Liver (tissue), 8 donors: ENCODE measurements at regions not wholly inside any gene's neighbourhood (a gene's known extent, or its start where the extent isn't known, plus 50 kb on each side); places are given as distances from the start of the nearest gene placed in this dataset.

Experiments
- DNase-seq: peaks from one replicate; pipeline ENCODE4 v3.0.0-alpha.2; 2017; ENCODE audit warnings: low spot score
- H3K27ac ChIP-seq, 2 donors: one replicate each; pipeline ENCODE4 v1.7.0; 2013; ENCODE audit warnings: inconsistent platforms in 2 of 2, low read length in 2 of 2, control low read depth in 1 of 2, low read depth in 1 of 2, mild to moderate bottlenecking in 1 of 2
- H3K27me3 ChIP-seq, 4 donors: one replicate each; pipeline versions ENCODE4 v1.6.1 to v1.7.0; 2013; ENCODE audit warnings: low read length in 3 of 4, inconsistent platforms in 1 of 4, mild to moderate bottlenecking in 1 of 4, moderate library complexity in 1 of 4; ENCODE audit not compliant: control insufficient read depth in 4 of 4, insufficient read depth in 4 of 4
- H3K36me3 ChIP-seq, 4 donors: one replicate each; pipeline versions ENCODE4 v1.6.1 to v1.7.0; 2013; ENCODE audit warnings: low read length in 3 of 4, mild to moderate bottlenecking in 3 of 4, low read depth in 1 of 4, moderate library complexity in 1 of 4; ENCODE audit not compliant: control insufficient read depth in 4 of 4, insufficient read depth in 3 of 4
- H3K4me1 ChIP-seq, 4 donors: one replicate each; pipeline versions ENCODE4 v1.6.1 to v1.7.0; 2013; ENCODE audit warnings: low read length in 3 of 4, mild to moderate bottlenecking in 3 of 4, moderate library complexity in 1 of 4; ENCODE audit not compliant: control insufficient read depth in 4 of 4, insufficient read depth in 4 of 4
- H3K4me3 ChIP-seq, 3 donors: one replicate each; pipeline versions ENCODE4 v1.6.1 to v1.7.0; 2013; ENCODE audit warnings: low read length in 3 of 3, control low read depth in 1 of 3, low read depth in 1 of 3, mild to moderate bottlenecking in 1 of 3
- H3K9ac ChIP-seq, 2 donors: one replicate each; pipeline ENCODE4 v1.7.0; 2013; ENCODE audit warnings: low read length in 2 of 2, mild to moderate bottlenecking in 2 of 2, moderate library complexity in 2 of 2, control low read depth in 1 of 2, low read depth in 1 of 2
- H3K9me3 ChIP-seq, 4 donors: one replicate each; pipeline versions ENCODE4 v1.6.1 to v1.7.0; 2013; ENCODE audit warnings: low read length in 3 of 4; ENCODE audit not compliant: control insufficient read depth in 4 of 4
- ATF3 ChIP-seq: IDR thresholded peaks from 2 replicates; pipeline ENCODE4 v1.6.1; 2016; ENCODE audit warnings: antibody characterized with exemption
- FOXA1 ChIP-seq: IDR thresholded peaks from 2 replicates; pipeline ENCODE4 v1.6.1; 2016; ENCODE audit warnings: antibody characterized with exemption
- FOXA2 ChIP-seq: IDR thresholded peaks from 2 replicates; pipeline ENCODE4 v1.6.1; 2016; ENCODE audit warnings: antibody characterized with exemption
- GABPA ChIP-seq, 2 donors: IDR thresholded peaks in 1 of 2; conservative IDR thresholded peaks in 1 of 2; 2 replicates each; pipeline ENCODE4 v1.6.1; 2016; ENCODE audit warnings: antibody characterized with exemption in 2 of 2, mild to moderate bottlenecking in 1 of 2, moderate library complexity in 1 of 2
- HNF4G ChIP-seq: IDR thresholded peaks from 2 replicates; pipeline ENCODE4 v1.6.1; 2016; ENCODE audit warnings: antibody characterized with exemption
- JUND ChIP-seq, 2 donors: IDR thresholded peaks; 2 replicates each; pipeline ENCODE4 v1.6.1; 2016; ENCODE audit warnings: antibody characterized with exemption in 2 of 2
- NR2F2 ChIP-seq: IDR thresholded peaks from 2 replicates; pipeline ENCODE4 v1.6.1; 2016; ENCODE audit warnings: antibody characterized with exemption
- RAD21 ChIP-seq, 2 donors: IDR thresholded peaks; 2 replicates each; pipeline ENCODE4 v1.6.1; 2016; ENCODE audit warnings: antibody characterized with exemption in 2 of 2, mild to moderate bottlenecking in 2 of 2
- RXRA ChIP-seq, 2 donors: IDR thresholded peaks; 2 replicates each; pipeline ENCODE4 v1.6.1; 2017 to 2018; ENCODE audit warnings: antibody characterized with exemption in 2 of 2, mild to moderate bottlenecking in 1 of 2
- SP1 ChIP-seq: IDR thresholded peaks from 2 replicates; pipeline ENCODE4 v1.6.1; 2018; ENCODE audit warnings: antibody characterized with exemption, mild to moderate bottlenecking
- TAF1 ChIP-seq: conservative IDR thresholded peaks from 2 replicates; pipeline ENCODE4 v1.6.1; 2016; ENCODE audit warnings: antibody characterized with exemption, mild to moderate bottlenecking
- YY1 ChIP-seq: IDR thresholded peaks from 2 replicates; pipeline ENCODE4 v1.6.1; 2016; ENCODE audit warnings: antibody characterized with exemption, mild to moderate bottlenecking
- WGBS: extraction: QIAGEN DNeasy Blood & Tissue Kit; methylation state at CpG from one replicate; pipeline ENCODE4 v1.1.7; 2013; 5-methylcytosine and 5-hydroxymethylcytosine counted together
- TF ChIP-seq, protein P1 (sequence below): IDR thresholded peaks from 2 replicates; pipeline ENCODE4 v1.6.1; 2016; ENCODE audit warnings: antibody characterized with exemption, mild to moderate bottlenecking
- TF ChIP-seq, protein P2 (sequence below): IDR thresholded peaks from 2 replicates; pipeline ENCODE4 v1.6.1; 2016; ENCODE audit warnings: antibody characterized with exemption
- TF ChIP-seq, protein P3 (sequence below): fragments of 150-350 bp; IDR thresholded peaks from 2 replicates; pipeline ENCODE4 v1.5.1; 2017; ENCODE audit warnings: improper control_type of control experiment, low read depth, low read length; ENCODE audit not compliant: missing input control
- donor health status: healthy.
- donor health status: healthy.
- donor health status: healthy.
- donor health status: healthy.
- donor health status: healthy.

GRCh38 chr16:22643886-22644285 is 133.2 kb downstream of the NPIPB5 start:
- peaks cover 2 to 18% (median 6%) of the 10 kb centered on the region in 4 donors for H3K27me3 ChIP-seq
- no peak overlapping the region for H3K4me3 ChIP-seq
- H3K27ac ChIP-seq = no peak overlapping the region
- H3K4me1 ChIP-seq = no peaks in the 10 kb centered on the region
- no peaks in the 10 kb centered on the region for H3K9me3 ChIP-seq
- TF ChIP-seq JUND (IDR thresholded peaks at IDR 0.05) = no peak
- TF ChIP-seq, protein P1, sequence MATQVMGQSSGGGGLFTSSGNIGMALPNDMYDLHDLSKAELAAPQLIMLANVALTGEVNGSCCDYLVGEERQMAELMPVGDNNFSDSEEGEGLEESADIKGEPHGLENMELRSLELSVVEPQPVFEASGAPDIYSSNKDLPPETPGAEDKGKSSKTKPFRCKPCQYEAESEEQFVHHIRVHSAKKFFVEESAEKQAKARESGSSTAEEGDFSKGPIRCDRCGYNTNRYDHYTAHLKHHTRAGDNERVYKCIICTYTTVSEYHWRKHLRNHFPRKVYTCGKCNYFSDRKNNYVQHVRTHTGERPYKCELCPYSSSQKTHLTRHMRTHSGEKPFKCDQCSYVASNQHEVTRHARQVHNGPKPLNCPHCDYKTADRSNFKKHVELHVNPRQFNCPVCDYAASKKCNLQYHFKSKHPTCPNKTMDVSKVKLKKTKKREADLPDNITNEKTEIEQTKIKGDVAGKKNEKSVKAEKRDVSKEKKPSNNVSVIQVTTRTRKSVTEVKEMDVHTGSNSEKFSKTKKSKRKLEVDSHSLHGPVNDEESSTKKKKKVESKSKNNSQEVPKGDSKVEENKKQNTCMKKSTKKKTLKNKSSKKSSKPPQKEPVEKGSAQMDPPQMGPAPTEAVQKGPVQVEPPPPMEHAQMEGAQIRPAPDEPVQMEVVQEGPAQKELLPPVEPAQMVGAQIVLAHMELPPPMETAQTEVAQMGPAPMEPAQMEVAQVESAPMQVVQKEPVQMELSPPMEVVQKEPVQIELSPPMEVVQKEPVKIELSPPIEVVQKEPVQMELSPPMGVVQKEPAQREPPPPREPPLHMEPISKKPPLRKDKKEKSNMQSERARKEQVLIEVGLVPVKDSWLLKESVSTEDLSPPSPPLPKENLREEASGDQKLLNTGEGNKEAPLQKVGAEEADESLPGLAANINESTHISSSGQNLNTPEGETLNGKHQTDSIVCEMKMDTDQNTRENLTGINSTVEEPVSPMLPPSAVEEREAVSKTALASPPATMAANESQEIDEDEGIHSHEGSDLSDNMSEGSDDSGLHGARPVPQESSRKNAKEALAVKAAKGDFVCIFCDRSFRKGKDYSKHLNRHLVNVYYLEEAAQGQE = no peak
- TF ChIP-seq HNF4G = no peak
- no peak for TF ChIP-seq GABPA (IDR thresholded peaks at IDR 0.05 in 1 of 2, conservative IDR thresholded peaks at IDR 0.05 in 1 of 2)
- no peak for TF ChIP-seq SP1
- no peak for TF ChIP-seq FOXA1
- no peak for TF ChIP-seq RXRA (IDR thresholded peaks at IDR 0.05)
- TF ChIP-seq, protein P2, sequence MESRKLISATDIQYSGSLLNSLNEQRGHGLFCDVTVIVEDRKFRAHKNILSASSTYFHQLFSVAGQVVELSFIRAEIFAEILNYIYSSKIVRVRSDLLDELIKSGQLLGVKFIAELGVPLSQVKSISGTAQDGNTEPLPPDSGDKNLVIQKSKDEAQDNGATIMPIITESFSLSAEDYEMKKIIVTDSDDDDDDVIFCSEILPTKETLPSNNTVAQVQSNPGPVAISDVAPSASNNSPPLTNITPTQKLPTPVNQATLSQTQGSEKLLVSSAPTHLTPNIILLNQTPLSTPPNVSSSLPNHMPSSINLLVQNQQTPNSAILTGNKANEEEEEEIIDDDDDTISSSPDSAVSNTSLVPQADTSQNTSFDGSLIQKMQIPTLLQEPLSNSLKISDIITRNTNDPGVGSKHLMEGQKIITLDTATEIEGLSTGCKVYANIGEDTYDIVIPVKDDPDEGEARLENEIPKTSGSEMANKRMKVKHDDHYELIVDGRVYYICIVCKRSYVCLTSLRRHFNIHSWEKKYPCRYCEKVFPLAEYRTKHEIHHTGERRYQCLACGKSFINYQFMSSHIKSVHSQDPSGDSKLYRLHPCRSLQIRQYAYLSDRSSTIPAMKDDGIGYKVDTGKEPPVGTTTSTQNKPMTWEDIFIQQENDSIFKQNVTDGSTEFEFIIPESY = no peak
- TF ChIP-seq NR2F2 = no peak
- no peak for TF ChIP-seq TAF1
- no peak for TF ChIP-seq YY1
- TF ChIP-seq, protein P3, sequence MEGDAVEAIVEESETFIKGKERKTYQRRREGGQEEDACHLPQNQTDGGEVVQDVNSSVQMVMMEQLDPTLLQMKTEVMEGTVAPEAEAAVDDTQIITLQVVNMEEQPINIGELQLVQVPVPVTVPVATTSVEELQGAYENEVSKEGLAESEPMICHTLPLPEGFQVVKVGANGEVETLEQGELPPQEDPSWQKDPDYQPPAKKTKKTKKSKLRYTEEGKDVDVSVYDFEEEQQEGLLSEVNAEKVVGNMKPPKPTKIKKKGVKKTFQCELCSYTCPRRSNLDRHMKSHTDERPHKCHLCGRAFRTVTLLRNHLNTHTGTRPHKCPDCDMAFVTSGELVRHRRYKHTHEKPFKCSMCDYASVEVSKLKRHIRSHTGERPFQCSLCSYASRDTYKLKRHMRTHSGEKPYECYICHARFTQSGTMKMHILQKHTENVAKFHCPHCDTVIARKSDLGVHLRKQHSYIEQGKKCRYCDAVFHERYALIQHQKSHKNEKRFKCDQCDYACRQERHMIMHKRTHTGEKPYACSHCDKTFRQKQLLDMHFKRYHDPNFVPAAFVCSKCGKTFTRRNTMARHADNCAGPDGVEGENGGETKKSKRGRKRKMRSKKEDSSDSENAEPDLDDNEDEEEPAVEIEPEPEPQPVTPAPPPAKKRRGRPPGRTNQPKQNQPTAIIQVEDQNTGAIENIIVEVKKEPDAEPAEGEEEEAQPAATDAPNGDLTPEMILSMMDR = no peak
- H3K36me3 ChIP-seq = no peaks in the 10 kb centered on the region
- no peak for DNase-seq
- no peak overlapping the region for H3K9ac ChIP-seq
- 70% methylated on average over 2 of the region's 2 CpGs for WGBS

DNA sequence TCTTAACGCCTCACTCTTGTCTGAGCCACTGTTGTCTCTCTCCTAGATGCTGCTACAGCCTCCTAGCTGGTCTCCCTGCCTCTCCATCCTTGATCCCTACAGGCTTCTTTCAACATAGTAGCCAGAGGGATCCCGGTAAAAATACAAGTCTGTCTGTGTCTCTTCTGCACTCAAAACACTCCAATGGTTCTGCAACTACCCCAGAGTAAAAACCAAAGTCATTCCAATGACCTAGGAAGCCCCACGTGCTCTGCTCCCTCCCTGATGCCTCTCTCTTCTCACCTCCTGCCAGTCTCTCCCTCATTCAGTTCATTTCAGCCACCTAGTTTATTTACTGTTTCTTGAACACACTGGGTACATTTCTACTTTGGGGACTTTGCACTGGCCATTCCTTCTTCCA is 135.2 kb downstream of the NPIPB5 start:
- no peak overlapping the region for H3K9ac ChIP-seq
- H3K4me3 ChIP-seq = no peak overlapping the region
- H3K9me3 ChIP-seq = no peaks in the 10 kb centered on the region
- no peak for TF ChIP-seq RXRA (IDR thresholded peaks at IDR 0.05)
- no peak for TF ChIP-seq FOXA2
- TF ChIP-seq GABPA (IDR thresholded peaks at IDR 0.05 in 1 of 2, conservative IDR thresholded peaks at IDR 0.05 in 1 of 2) = no peak
- no peak for TF ChIP-seq YY1
- no peak for TF ChIP-seq SP1
- no peak for TF ChIP-seq FOXA1
- TF ChIP-seq ATF3 = no peak
- TF ChIP-seq RAD21 (IDR thresholded peaks at IDR 0.05) = no peak
- TF ChIP-seq, protein P1 = no peak
- DNase-seq = no peak
- no peak overlapping the region for H3K27ac ChIP-seq
- WGBS = 62% methylated on average over 3 of the region's 3 CpGs
- H3K27me3 ChIP-seq = peaks cover 0 to 18% (median 5%) of the 10 kb centered on the region in 4 donors
- no peaks in the 10 kb centered on the region for H3K4me1 ChIP-seq
- H3K36me3 ChIP-seq = no peaks in the 10 kb centered on the region
